Colonic mucosa (tissue), 4 donors: ENCODE measurements at regions not wholly inside any gene's neighbourhood (a gene's known extent, or its start where the extent isn't known, plus 50 kb on each side); places are given as distances from the start of the nearest gene placed in this dataset.

ENCODE experiments used
- DNase-seq: peaks from one replicate; pipeline ENCODE4 v3.0.0-alpha.2; 2020
- H3K27ac ChIP-seq: fragments of 200-600 bp; one replicate; pipeline ENCODE4 v1.8.0; 2021
- H3K27me3 ChIP-seq: fragments of 200-600 bp; one replicate; pipeline ENCODE4 v1.8.0; 2021
- H3K36me3 ChIP-seq: fragments of 200-600 bp; one replicate; pipeline ENCODE4 v1.8.0; 2021
- H3K4me1 ChIP-seq: fragments of 200-600 bp; one replicate; pipeline ENCODE4 v1.8.0; 2021; ENCODE audit warnings: mild to moderate bottlenecking
- H3K4me3 ChIP-seq: fragments of 200-600 bp; one replicate; pipeline ENCODE4 v1.8.0; 2021
- H3K9ac ChIP-seq, 2 donors: one replicate each; pipeline ENCODE4 v1.7.0; 2013; ENCODE audit warnings: control low read depth in 2 of 2, low read depth in 2 of 2, low read length in 2 of 2
- H3K9me3 ChIP-seq: fragments of 200-600 bp; one replicate; pipeline ENCODE4 v1.8.0; 2021
- CTCF ChIP-seq: fragments of 200-600 bp; IDR thresholded peaks from one replicate; pipeline ENCODE4 v1.8.0; 2022; ENCODE audit warnings: antibody characterized with exemption, mild to moderate bottlenecking
- intact Hi-C: fragments of 100-400 bp; cut with DNase I; formaldehyde crosslinking; loops from one replicate; pipeline ENCODE4 v1.14.1; 2022
- donor health status: healthy.
- donor health status: DM: no; HTN: no; CAD: no.
- donor health status: DM: no; HTN: no; CAD: no.

GRCh38 chr16:72224260-72224768 lies 52.4 kb upstream of the PMFBP1 start:
- intact Hi-C loops = no loop called here
- no peak overlapping the region for H3K27ac ChIP-seq
- no peaks in the 10 kb centered on the region for H3K9me3 ChIP-seq
- no peaks in the 10 kb centered on the region for H3K4me1 ChIP-seq
- TF ChIP-seq CTCF = no peak
- no peak overlapping the region for H3K4me3 ChIP-seq
- H3K27me3 ChIP-seq = no peaks in the 10 kb centered on the region
- no peaks in the 10 kb centered on the region for H3K36me3 ChIP-seq
- peak; percentile 61 for DNase-seq
- no peak overlapping the region for H3K9ac ChIP-seq

- intact Hi-C loops = no loop called here
- no peak for TF ChIP-seq CTCF
- no peak for DNase-seq
- Histone ChIP-seq H3K36me3 (no peaks in the 10 kb centered on the region), H3K9me3 (no peaks in the 10 kb centered on the region), H3K4me3 (no peak overlapping the region), H3K4me1 (no peaks in the 10 kb centered on the region), H3K27ac (no peak overlapping the region), H3K27me3 (no peaks in the 10 kb centered on the region), H3K9ac (no peak overlapping the region)
Observed at GRCh38 chr16:72222503-72222902, 50.5 kb upstream of the PMFBP1 start.
